ENCODE measurements at regions not wholly inside any gene's neighbourhood (a gene's known extent, or its start where the extent isn't known, plus 50 kb on each side); places are given as distances from the start of the nearest gene placed in this dataset.
A peak's percentile ranks its signal among the peaks of the same experiment; 100 is the strongest.
"Not testable (repeated sequence)": the region's sequence is repeated elsewhere in the genome, so short reads cannot be mapped to it uniquely, and the experiment has no call there.

- no peak for DNase-seq (ENCODE audit: low spot score)
Observed at GRCh38 chr4:34469516-34469915, 1774.8 kb downstream of the ARAP2 start.

- no peak for DNase-seq (ENCODE audit: low spot score)
Observed at GRCh38 chr4:34485252-34485651, 1759.1 kb downstream of the ARAP2 start.

GRCh38 chr4:34486461-34487363 is 1757.6 kb downstream of the ARAP2 start:
- DNase-seq (ENCODE audit: low spot score) = no peak

- no peak for DNase-seq (ENCODE audit: low spot score)
Observed at GRCh38 chr4:34492414-34492813, 1751.9 kb downstream of the ARAP2 start.

- no peak for DNase-seq (ENCODE audit: low spot score)
Observed at GRCh38 chr4:34502086-34502485, 1742.2 kb downstream of the ARAP2 start.

GRCh38 chr4:34504731-34505130 is 1739.6 kb downstream of the ARAP2 start:
- not testable (repeated sequence) for DNase-seq (ENCODE audit: low spot score)

- not testable (repeated sequence) for DNase-seq (ENCODE audit: low spot score)
Observed at GRCh38 chr4:34506511-34507092, 1737.7 kb downstream of the ARAP2 start.

- no peak for DNase-seq (ENCODE audit: low spot score)
Observed at GRCh38 chr4:34512616-34513015, 1731.7 kb downstream of the ARAP2 start.

GRCh38 chr4:34516524-34516923 is 1727.8 kb downstream of the ARAP2 start:
- DNase-seq (ENCODE audit: low spot score) = no peak

- no peak for DNase-seq (ENCODE audit: low spot score)
Observed at GRCh38 chr4:34534916-34535315, 1709.4 kb downstream of the ARAP2 start.

- DNase-seq (ENCODE audit: low spot score) = no peak
Observed at GRCh38 chr4:34566091-34566490, 1678.2 kb downstream of the ARAP2 start.

- no peak for DNase-seq (ENCODE audit: low spot score)
Observed at GRCh38 chr4:34572026-34572425, 1672.3 kb downstream of the ARAP2 start.

- no peak for DNase-seq (ENCODE audit: low spot score)
Observed at GRCh38 chr4:34615315-34615714, 1629.0 kb downstream of the ARAP2 start.

- no peak for DNase-seq (ENCODE audit: low spot score)
Observed at GRCh38 chr4:34619531-34620162, 1624.7 kb downstream of the ARAP2 start.

GRCh38 chr4:34628471-34628870 is 1615.8 kb downstream of the ARAP2 start:
- DNase-seq (ENCODE audit: low spot score) = no peak

- DNase-seq (ENCODE audit: low spot score) = no peak
Observed at GRCh38 chr4:34629451-34629850, 1614.9 kb downstream of the ARAP2 start.

- no peak for DNase-seq (ENCODE audit: low spot score)
Observed at GRCh38 chr4:34633241-34633640, 1611.1 kb downstream of the ARAP2 start.

- DNase-seq (ENCODE audit: low spot score) = no peak
Observed at GRCh38 chr4:34636623-34637022, 1607.7 kb downstream of the ARAP2 start.

GRCh38 chr4:34643476-34643875 is 1600.8 kb downstream of the ARAP2 start:
- peak; percentile 8 for DNase-seq (ENCODE audit: low spot score)

- DNase-seq (ENCODE audit: low spot score) = no peak
Observed at GRCh38 chr4:34644579-34645115, 1599.7 kb downstream of the ARAP2 start.

GRCh38 chr4:34649716-34650115 is 1594.6 kb downstream of the ARAP2 start:
- no peak for DNase-seq (ENCODE audit: low spot score)

GRCh38 chr4:34664051-34664450 is 1580.3 kb downstream of the ARAP2 start:
- DNase-seq (ENCODE audit: low spot score) = no peak

- DNase-seq (ENCODE audit: low spot score) = no peak
Observed at GRCh38 chr4:34676400-34676799, 1567.9 kb downstream of the ARAP2 start.
